GM18909 (cell line): ENCODE measurements at regions not wholly inside any gene's neighbourhood (a gene's known extent, or its start where the extent isn't known, plus 50 kb on each side); places are given as distances from the start of the nearest gene placed in this dataset.

Experiments
- ATAC-seq: cut with Tn5 transposase; IDR thresholded peaks from one replicate; pipeline ENCODE4 v1.9.1; 2021; ENCODE audit warnings: mild to moderate bottlenecking; ENCODE audit not compliant: unreplicated experiment, poor library complexity

DNA sequence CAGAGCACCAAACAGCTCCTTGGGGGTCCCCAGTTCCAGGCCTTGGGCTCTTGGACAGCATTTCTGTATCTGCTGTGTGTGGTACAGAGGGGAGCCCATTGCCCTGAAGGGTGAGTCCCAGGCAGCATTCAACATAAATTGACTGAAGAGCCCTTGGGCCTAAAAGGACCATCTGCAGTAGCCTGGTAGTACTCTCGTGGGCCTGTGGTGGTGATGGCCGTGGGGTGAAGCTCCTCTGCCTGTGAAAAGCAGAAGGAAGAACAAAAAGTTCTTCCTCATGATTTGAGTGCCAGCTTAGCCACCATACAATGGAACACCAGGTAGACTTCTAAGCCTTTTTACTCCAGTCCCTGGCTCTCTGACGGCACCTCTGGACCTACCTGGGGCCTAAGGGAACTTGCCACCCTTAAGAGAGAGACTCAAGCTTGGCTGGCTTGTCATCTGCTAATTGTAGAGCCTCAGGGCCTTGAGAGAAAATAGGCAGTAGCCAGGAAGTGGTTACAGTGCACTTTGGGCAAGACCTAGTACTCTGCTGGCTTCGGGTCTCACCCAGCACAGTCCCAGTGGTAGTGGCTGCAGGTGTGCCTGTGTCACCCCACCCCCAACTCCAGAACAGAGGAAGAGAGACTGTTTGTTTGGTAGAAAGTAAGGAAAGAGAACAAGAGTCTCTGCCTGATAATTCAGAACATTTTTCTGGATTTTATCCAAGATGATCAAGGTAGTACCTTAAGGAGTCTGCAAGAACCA lies 84.6 kb upstream of the CERS6 start:
- peak; percentile 98 for ATAC-seq

GRCh38 chr2:168373468-168373867 lies 82.6 kb upstream of the CERS6 start:
- no peak for ATAC-seq

DNA sequence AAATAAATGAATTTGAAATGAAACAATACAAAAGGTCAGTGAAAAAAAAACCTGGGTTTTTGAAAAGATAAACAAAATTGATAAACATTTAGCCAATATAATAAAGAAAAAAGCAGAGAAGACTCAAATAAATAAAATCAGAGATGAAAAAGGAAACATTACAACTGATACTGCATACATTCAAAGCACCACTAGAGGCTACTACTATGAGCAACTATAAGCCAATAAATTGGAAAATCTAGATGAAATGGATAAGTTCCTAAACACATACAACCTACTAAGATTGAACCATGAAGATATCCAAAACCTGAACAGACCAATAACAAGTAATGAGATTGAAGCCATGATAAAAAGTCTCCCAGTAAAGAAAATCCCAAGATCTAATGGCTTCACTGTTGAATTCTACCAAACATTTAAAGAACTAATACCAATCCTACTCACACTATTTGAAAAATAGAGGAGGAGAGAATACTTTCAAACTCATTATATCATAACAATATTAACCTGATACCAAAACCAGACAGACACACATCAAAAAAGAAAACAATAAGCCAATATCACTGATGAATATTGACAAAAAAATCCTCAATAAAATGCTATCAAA lies 80.8 kb upstream of the CERS6 start:
- no peak for ATAC-seq

DNA sequence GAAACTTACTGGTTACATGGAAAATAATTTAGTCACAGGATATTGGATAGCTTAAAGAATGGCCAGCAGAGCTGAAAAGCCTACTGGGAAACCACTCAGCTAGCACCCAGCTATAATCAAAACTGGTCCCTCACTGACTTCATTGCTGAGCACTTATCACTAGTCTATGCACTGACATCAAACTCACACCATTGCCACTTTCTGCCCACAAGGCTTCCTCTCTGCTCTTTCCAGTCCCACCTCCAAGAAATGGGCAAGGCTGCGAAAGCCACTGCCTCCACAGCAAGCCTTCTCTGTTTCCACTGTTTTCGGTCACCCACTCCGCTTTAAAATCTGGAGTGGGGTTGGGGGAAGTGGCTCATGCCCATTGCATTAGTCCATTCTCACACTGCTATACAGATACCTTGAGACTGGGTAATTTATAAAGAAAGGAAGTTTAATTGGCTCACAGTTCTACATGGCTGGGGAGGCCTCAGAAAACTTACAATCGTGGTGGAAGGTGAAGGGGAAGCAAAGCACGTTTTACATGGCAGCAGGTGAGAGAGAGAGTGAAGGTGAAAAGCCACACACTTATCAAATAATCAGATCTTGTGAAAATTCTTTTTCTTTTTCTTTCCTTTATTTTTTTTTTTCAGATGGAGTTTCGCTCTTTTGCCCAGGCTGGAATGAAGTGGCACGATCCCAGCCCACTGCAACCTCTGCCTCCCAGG lies 77.0 kb upstream of the CERS6 start:
- no peak for ATAC-seq

GRCh38 chr2:168380500-168380899 lies 75.6 kb upstream of the CERS6 start:
- ATAC-seq = no peak

DNA sequence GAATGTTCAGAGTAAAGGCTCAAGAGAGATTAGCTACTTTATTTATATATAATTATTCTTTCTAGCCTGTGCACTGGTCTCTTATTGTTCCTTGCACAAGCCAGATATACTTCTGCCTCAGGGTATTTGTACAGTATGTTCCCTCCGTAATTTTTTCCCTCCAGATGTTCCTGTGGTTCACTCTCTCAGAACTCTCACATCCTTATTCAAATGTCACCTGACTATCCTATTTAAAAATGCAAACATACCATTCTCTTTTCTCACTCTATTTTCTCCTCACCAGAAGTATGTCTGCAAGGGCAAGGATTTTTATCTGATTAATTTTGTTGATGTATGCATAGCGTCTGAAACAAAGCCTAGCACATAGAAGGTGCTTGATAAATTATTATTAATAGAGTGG lies 64.0 kb upstream of the CERS6 start:
- ATAC-seq = no peak

GRCh38 chr2:168392797-168393196 lies 63.3 kb upstream of the CERS6 start:
- no peak for ATAC-seq

DNA sequence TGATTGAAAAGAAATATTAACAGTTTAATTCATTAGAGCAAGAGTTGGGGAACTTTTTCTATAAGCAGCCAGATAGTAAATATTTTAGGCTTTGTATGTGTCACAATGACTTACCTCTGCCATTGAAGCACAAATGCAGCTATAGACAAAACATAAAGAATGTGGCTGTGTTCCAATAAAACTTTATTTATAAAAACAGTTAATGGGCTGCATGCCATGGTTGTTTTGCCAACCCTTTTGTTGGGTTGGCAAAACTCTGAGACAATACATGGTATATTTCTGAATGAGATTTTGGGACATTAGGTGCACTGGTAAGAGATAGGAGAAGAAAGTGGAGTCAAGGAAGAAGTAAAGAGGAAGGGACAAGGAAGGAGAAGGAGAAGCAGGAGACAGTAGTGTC lies 61.8 kb upstream of the CERS6 start:
- no peak for ATAC-seq

DNA sequence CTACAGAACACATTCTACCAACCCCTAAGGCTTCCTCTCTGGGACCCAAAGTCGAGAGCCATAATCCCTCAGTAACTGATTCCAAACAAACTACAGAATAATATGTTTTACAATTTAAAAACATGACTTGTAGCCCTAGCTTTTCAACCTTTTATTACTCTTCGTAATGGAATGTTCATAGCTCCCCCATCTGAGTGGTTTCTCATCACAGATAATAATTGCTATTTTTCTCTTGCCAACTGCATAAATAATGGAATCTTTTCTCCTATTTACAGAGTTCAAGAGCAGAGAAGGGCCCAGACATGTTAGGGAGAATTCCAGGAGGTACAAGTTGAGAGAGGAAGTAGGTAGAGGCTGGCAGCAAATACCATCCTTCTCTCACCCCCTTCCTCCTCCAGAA lies 59.9 kb upstream of the CERS6 start:
- ATAC-seq = no peak

GRCh38 chr2:168397629-168398028 lies 58.4 kb upstream of the CERS6 start:
- no peak for ATAC-seq

- no peak for ATAC-seq
These were observed 55.0 kb upstream of the CERS6 start for GRCh38 chr2:168401048-168401556.

DNA sequence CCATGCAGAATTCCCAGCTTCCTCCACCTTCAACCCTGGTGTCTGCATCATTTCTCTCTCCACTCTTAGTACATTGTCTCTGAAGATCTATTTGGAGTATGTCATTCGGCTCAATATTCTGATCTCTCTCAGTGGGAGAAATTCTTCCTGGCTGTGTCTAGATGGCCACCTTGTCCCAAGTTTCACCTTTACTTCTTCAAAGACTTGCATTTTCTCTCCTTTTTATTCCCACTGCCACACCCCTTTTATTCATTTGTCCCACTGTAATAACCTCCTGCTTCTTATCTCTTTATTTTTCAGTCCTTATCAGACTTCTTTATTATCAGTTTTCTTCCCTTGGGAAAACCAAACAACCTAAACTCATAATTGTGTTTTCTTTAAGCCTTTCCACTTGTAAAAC lies 54.3 kb upstream of the CERS6 start:
- ATAC-seq = no peak

GRCh38 chr2:168402531-168402930 lies 53.5 kb upstream of the CERS6 start:
- no peak for ATAC-seq

DNA sequence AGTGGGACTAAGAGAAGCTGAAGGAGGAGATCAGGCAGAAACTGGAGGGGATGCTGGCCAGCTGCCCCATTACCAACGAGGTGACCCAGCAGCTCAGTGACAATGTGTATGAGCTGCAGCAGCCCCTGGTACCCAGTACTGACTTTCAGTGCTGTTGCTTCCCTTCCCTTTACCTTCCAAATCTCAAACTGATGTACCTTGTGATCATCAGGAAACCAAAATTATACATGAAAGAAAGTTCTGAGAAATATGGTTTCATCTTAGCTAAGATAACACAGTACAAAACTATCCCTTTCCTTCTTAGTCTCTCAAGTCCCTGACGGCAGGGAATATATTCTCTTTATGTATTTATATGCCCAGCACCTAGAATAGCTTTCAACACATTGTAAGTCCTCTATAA lies 52.3 kb upstream of the CERS6 start:
- no peak for ATAC-seq

DNA sequence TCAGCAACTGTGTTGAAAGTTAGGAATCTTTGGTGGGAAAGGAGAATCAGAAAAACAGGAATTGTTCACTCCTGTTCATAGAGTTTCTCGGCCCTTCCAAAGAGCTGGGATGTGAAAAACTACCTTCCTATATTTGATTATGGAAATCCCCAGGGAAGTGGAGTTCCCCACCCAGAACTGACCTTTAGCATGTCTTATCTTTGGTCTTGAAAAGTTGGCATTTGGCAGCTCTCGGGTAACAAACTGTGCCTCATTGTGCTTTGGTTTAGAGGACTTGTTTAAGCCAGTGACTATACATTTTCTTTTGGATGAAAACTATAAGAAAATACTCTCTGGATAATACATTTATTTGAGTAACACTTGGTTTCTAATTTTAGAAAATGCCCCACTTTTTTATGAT lies 51.3 kb upstream of the CERS6 start:
- ATAC-seq = no peak
